Activated T-cell treated with anti-CD3 and anti-CD28 coated beads, Interleukin-2, amount 50 U/mL, for 72 hours (primary cell): ENCODE measurements at regions not wholly inside any gene's neighbourhood (a gene's known extent, or its start where the extent isn't known, plus 50 kb on each side); places are given as distances from the start of the nearest gene placed in this dataset.
"Not testable (repeated sequence)": the region's sequence is repeated elsewhere in the genome, so short reads cannot be mapped to it uniquely, and the experiment has no call there.

ENCODE experiments used
- ATAC-seq, 2 donors: fragments of 150-1000 bp; cut with Tn5 transposase; replicated peaks in 1 of 2; 2 replicates each; pipeline ENCODE4 v1.10.0; 2021; ENCODE audit warnings: moderate library complexity in 2 of 2, mild to moderate bottlenecking in 1 of 2
- DNase-seq, 2 donors: peaks; one replicate each; pipeline ENCODE4 v3.0.0; 2021 to 2022; ENCODE audit warnings: mixed read lengths in 1 of 2
- H3K27ac Mint-ChIP-seq: one replicate; pipeline ENCODE4 v1.8.0; 2022; ENCODE audit warnings: mild to moderate bottlenecking, moderate library complexity, mixed read lengths
- H3K27me3 Mint-ChIP-seq: one replicate; pipeline ENCODE4 v1.8.0; 2022; ENCODE audit warnings: low read depth, mixed read lengths
- H3K36me3 Mint-ChIP-seq, 2 donors: one replicate each; pipeline ENCODE4 v1.8.0; 2022; ENCODE audit warnings: mixed read lengths in 2 of 2, mild to moderate bottlenecking in 1 of 2; ENCODE audit not compliant: insufficient read depth in 2 of 2
- H3K4me1 Mint-ChIP-seq: one replicate; pipeline ENCODE4 v1.8.0; 2022; ENCODE audit warnings: low read depth, mixed read lengths
- H3K4me3 Mint-ChIP-seq, 2 donors: one replicate each; pipeline ENCODE4 v1.8.0; 2022; ENCODE audit warnings: mild to moderate bottlenecking in 2 of 2, mixed read lengths in 2 of 2, moderate library complexity in 2 of 2
- H3K9me3 Mint-ChIP-seq, 2 donors: one replicate each; pipeline ENCODE4 v1.8.0; 2022; ENCODE audit warnings: mixed read lengths in 2 of 2

DNA sequence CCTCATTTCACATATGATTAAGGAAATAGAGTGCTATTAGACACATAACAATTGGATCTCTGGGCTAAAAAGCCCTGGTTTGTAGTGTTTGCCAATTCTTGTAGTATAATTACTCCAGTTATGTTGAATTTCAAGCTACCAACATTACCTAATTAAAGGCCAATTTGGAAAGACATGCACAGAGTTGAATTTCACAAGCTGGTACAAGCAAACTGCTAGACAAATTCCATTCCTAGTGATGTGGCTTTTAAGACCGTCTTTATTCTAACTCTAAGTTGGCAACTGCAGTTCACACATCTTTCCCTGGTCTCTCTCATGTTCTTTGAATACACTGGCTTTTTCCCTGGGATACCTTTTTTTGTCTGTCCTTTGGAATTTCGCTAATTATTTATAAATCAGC lies 384.1 kb upstream of the CNTNAP2 start:
- Mint-ChIP-seq H3K36me3 (no peaks in the 10 kb centered on the region), H3K27me3 (no peaks in the 10 kb centered on the region), H3K4me1 (no peaks in the 10 kb centered on the region), H3K27ac (no peak overlapping the region), H3K4me3 (no peak overlapping the region), H3K9me3 (peaks cover 4 to 10% of the 10 kb centered on the region in 2 donors)
- DNase-seq (no peak), ATAC-seq (no peak)

DNA sequence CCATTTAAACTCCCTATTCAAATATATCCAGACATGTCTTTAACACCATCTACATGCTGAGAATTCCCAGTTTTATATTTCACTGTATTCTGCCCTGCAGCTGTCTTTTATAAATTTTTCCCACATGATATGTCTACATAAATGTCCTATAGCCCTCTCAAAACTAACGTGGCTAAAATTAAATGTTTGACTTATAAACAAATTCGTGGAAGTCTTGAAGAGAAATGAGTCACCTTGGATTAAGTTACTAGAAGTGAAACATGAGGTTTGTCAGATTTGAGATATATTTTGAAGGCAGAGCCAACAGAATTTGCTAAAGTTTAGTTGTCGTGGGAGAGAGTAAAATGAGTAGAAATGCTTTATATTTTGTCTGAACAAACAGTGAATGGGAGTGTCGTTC lies 386.9 kb upstream of the CNTNAP2 start:
- Mint-ChIP-seq H3K36me3 (no peaks in the 10 kb centered on the region), H3K9me3 (peaks cover 4 to 10% of the 10 kb centered on the region in 2 donors), H3K4me3 (no peak overlapping the region), H3K4me1 (no peaks in the 10 kb centered on the region), H3K27me3 (no peaks in the 10 kb centered on the region), H3K27ac (no peak overlapping the region)
- DNase-seq (no peak), ATAC-seq (no peak)

DNA sequence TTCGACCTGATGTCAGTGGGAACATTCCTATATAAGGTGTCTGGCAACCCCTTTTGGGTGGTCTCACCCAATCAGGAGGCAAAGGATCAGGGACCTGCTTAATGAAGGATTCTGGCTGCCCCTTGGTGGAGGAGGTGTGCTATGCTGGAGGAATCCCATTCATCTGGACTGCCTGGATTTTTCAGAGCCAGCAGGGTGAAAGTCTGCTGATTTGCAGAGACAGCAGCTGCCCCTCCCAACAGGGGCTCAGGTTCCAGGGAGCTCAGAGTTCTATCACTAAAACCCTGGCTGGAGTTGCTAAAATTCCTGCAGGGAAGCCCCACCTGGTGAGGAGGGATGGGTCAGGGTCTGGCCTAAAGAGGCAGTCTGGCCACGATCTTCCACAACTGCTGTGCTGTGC lies 398.5 kb upstream of the CNTNAP2 start:
- Mint-ChIP-seq H3K4me1 (no peaks in the 10 kb centered on the region), H3K36me3 (no peaks in the 10 kb centered on the region), H3K27me3 (no peaks in the 10 kb centered on the region), H3K9me3 (peaks cover 8% of the 10 kb centered on the region in 2 donors), H3K27ac (no peak overlapping the region), H3K4me3 (no peak overlapping the region)
- no peak for ATAC-seq
- DNase-seq = no peak

- H3K4me1 Mint-ChIP-seq = no peaks in the 10 kb centered on the region
- H3K36me3 Mint-ChIP-seq = no peaks in the 10 kb centered on the region
- ATAC-seq = no peak
- H3K27me3 Mint-ChIP-seq = no peaks in the 10 kb centered on the region
- no peak overlapping the region for H3K27ac Mint-ChIP-seq
- H3K4me3 Mint-ChIP-seq = no peak overlapping the region
- peaks cover 0 to 7% of the 10 kb centered on the region in 2 donors for H3K9me3 Mint-ChIP-seq
- DNase-seq = no peak
Measured at GRCh38 chr7:145700488-145700887, 416.1 kb upstream of the CNTNAP2 start.

DNA sequence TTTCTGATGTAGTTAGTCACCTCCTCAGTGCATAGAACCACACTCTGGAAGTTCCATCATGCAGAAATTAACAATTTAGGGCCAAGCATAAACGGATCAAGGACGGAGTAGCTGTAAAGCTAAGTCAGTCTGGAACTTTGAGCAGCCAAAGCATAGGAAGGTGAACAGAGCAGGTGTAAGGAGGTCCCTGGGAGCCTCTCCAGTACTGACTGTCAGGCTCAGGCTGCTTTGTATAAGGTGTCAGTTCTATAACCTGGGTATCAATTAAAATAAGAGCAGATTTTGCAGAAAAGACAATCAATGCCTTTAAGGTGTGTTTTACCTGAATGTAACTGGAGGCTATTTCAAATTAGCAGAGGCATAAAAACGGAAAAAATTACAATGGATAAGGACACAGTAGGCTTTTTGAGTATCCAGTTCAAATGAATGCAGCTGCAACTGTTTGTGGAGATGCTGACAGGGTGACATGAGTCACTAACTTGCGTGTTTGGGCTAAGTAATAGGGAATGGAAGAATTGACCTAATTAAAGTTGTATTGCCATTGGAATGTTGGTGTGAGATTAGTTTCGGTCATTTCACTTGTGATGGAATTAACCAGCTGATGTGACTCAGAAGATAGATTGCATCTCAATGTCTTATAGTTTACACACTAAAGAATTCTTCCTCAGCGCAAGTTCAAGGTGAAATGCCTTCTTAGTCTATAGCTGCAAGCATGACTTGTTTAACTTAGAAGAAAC lies 417.9 kb upstream of the CNTNAP2 start:
- H3K36me3 Mint-ChIP-seq = no peaks in the 10 kb centered on the region
- no peaks in the 10 kb centered on the region for H3K4me1 Mint-ChIP-seq
- DNase-seq (no peak), ATAC-seq (no peak)
- no peak overlapping the region for H3K4me3 Mint-ChIP-seq
- H3K27ac Mint-ChIP-seq = no peak overlapping the region
- no peaks in the 10 kb centered on the region for H3K27me3 Mint-ChIP-seq
- H3K9me3 Mint-ChIP-seq = peaks cover 0 to 5% of the 10 kb centered on the region in 2 donors

- ATAC-seq, DNase-seq, H3K9me3 Mint-ChIP-seq, H3K4me1 Mint-ChIP-seq, H3K36me3 Mint-ChIP-seq, H3K4me3 Mint-ChIP-seq, H3K27me3 Mint-ChIP-seq, H3K27ac Mint-ChIP-seq: not testable (repeated sequence)
Measured at GRCh38 chr7:145697412-145698107, 419.0 kb upstream of the CNTNAP2 start.

- ATAC-seq (no peak), DNase-seq (no peak)
- H3K36me3 Mint-ChIP-seq = no peaks in the 10 kb centered on the region
- H3K27ac Mint-ChIP-seq = peak overlapping the region; percentile 42
- H3K9me3 Mint-ChIP-seq = peaks cover 0 to 5% of the 10 kb centered on the region in 2 donors
- no peak overlapping the region for H3K4me3 Mint-ChIP-seq
- H3K27me3 Mint-ChIP-seq = no peaks in the 10 kb centered on the region
- H3K4me1 Mint-ChIP-seq = no peaks in the 10 kb centered on the region
Measured at GRCh38 chr7:145696071-145696470, 420.5 kb upstream of the CNTNAP2 start.

DNA sequence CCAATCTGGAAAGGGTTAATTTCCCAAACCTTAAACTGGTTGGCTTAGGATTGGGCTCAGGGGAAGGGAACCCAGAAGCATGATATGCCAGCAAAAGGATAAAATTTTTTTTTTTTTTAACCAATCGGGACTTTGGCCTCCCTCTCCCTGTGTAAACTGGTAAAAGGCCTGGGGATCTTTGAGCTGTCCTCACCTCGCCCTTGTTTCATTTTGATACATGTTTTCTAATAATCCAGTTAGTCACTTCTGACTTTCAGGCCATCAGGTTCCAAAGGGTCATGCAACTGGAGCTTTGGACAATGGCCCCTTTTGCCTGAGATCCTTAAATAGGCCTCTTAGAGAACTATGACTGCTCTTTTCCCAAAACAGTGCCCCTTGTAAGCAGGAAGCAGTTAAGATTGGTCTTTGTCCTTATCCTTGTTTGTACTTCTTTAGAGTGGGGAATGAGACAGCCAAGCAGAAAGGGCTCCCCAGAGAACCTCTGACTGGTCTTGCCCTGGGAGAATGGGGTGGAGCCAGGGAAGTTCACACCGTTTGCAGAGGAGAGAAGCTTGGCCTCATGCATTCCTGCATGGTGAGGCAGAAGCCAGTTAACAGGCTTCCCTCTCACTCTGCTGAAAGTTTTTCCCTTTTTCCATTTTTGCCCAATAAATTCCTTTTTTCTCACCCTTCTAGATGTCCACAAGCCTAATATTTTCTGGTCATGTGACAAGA lies 424.2 kb upstream of the CNTNAP2 start:
- Mint-ChIP-seq H3K4me1 (no peaks in the 10 kb centered on the region), H3K9me3 (peaks cover 2 to 3% of the 10 kb centered on the region in 2 donors)

GRCh38 chr7:145691377-145691914 lies 425.2 kb upstream of the CNTNAP2 start:
- H3K27ac Mint-ChIP-seq = no peak overlapping the region
- H3K4me3 Mint-ChIP-seq = no peak overlapping the region
- ATAC-seq = no peak
- DNase-seq = no peak
- no peaks in the 10 kb centered on the region for H3K4me1 Mint-ChIP-seq
- peaks cover 2 to 3% of the 10 kb centered on the region in 2 donors for H3K9me3 Mint-ChIP-seq
- H3K27me3 Mint-ChIP-seq = no peaks in the 10 kb centered on the region
- no peaks in the 10 kb centered on the region for H3K36me3 Mint-ChIP-seq

More for the DNA sequence above, 424.2 kb upstream of the CNTNAP2 start:
- no peak for DNase-seq
- ATAC-seq = no peak
- no peaks in the 10 kb centered on the region for H3K36me3 Mint-ChIP-seq
- no peaks in the 10 kb centered on the region for H3K27me3 Mint-ChIP-seq
- no peak overlapping the region for H3K27ac Mint-ChIP-seq
- H3K4me3 Mint-ChIP-seq = no peak overlapping the region

DNA sequence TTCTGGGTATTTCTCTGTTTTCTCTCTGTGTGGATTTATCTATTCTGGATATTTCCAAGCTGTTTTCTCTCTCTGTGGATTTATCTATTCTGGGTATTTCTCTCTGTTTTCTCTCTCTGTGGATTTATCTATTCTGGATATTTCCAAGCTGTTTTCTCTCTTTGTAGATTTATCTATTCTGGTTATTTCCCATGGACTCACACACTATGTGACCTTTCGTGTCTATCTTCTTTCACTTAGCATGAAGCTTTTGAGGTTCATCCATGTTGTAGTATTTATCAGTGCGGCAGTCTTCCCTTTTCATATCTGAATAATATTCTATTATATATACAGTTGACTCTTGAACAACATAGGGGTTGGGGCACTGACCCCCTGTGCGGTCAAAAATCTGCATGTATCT lies 435.0 kb upstream of the CNTNAP2 start:
- Mint-ChIP-seq H3K27ac (no peak overlapping the region), H3K4me1 (no peaks in the 10 kb centered on the region), H3K27me3 (no peaks in the 10 kb centered on the region), H3K36me3 (no peaks in the 10 kb centered on the region), H3K4me3 (no peak overlapping the region), H3K9me3 (peaks cover 1 to 7% of the 10 kb centered on the region in 2 donors)
- ATAC-seq (no peak), DNase-seq (no peak)

GRCh38 chr7:145681159-145681558 lies 435.4 kb upstream of the CNTNAP2 start:
- peaks cover 1 to 7% of the 10 kb centered on the region in 2 donors for H3K9me3 Mint-ChIP-seq
- H3K4me1 Mint-ChIP-seq = no peaks in the 10 kb centered on the region
- ATAC-seq (no peak), DNase-seq (no peak)
- H3K27me3 Mint-ChIP-seq = no peaks in the 10 kb centered on the region
- H3K27ac Mint-ChIP-seq = no peak overlapping the region
- no peaks in the 10 kb centered on the region for H3K36me3 Mint-ChIP-seq
- H3K4me3 Mint-ChIP-seq = no peak overlapping the region

GRCh38 chr7:145665499-145666258 lies 450.9 kb upstream of the CNTNAP2 start:
- no peaks in the 10 kb centered on the region for H3K27me3 Mint-ChIP-seq
- no peak for ATAC-seq

More at GRCh38 chr7:145665499-145666258, 450.9 kb upstream of the CNTNAP2 start:
- Mint-ChIP-seq H3K4me1 (no peaks in the 10 kb centered on the region), H3K27ac (no peak overlapping the region), H3K36me3 (peaks cover 0 to 2% of the 10 kb centered on the region in 2 donors), H3K9me3 (peaks cover 9 to 13% of the 10 kb centered on the region in 2 donors), H3K4me3 (no peak overlapping the region)
- no peak for DNase-seq
